Endometrial microvascular endothelial cells (primary cell): ENCODE measurements at regions not wholly inside any gene's neighbourhood (a gene's known extent, or its start where the extent isn't known, plus 50 kb on each side); places are given as distances from the start of the nearest gene placed in this dataset.
"Not testable (repeated sequence)": the region's sequence is repeated elsewhere in the genome, so short reads cannot be mapped to it uniquely, and the experiment has no call there.

Source experiments
- in situ Hi-C: cut with HindIII; loops from 2 replicates; pipeline ENCODE4 v1.10.0; 2017; ENCODE audit warnings: low sequenced_read_pairs, low pct_unique_long_range_greater_than_20kb; ENCODE audit errors: inconsistent ontology term

GRCh38 chr11:69869311-69869939 lies 50.2 kb upstream of the FGF3 start:
- in situ Hi-C loops = no loop called here

- in situ Hi-C loops = no loop called here
Measured at GRCh38 chr11:69870766-69871165, 51.5 kb upstream of the FGF3 start.

- in situ Hi-C loops = no loop called here
Measured at GRCh38 chr11:69873166-69874077, 54.2 kb upstream of the FGF3 start.

- in situ Hi-C loops = no loop called here
Measured at GRCh38 chr11:69874178-69874983, 55.2 kb upstream of the FGF3 start.

- in situ Hi-C loops = no loop called here
Measured at GRCh38 chr11:69874984-69875624, 55.9 kb upstream of the FGF3 start.

GRCh38 chr11:69876013-69876412 lies 56.8 kb upstream of the FGF3 start:
- in situ Hi-C loops = no loop called here

- in situ Hi-C loops = no loop called here
Measured at GRCh38 chr11:69877235-69877634, 58.0 kb upstream of the FGF3 start.

- in situ Hi-C loops = not testable (repeated sequence)
Measured at GRCh38 chr11:69877704-69878103, 58.5 kb upstream of the FGF3 start.

GRCh38 chr11:69878144-69878883 lies 59.1 kb upstream of the FGF3 start:
- in situ Hi-C loops = no loop called here

GRCh38 chr11:69878927-69879728 lies 59.9 kb upstream of the FGF3 start:
- in situ Hi-C loops = no loop called here

GRCh38 chr11:69879729-69880005 lies 60.5 kb upstream of the FGF3 start:
- in situ Hi-C loops = no loop called here

GRCh38 chr11:69880041-69880825 lies 61.0 kb upstream of the FGF3 start:
- in situ Hi-C loops = no loop called here

- in situ Hi-C loops = no loop called here
Measured at GRCh38 chr11:69880826-69881445, 61.7 kb upstream of the FGF3 start.

- in situ Hi-C loops = no loop called here
Measured at GRCh38 chr11:69881467-69882269, 62.5 kb upstream of the FGF3 start.

GRCh38 chr11:69882270-69882608 lies 63.0 kb upstream of the FGF3 start:
- in situ Hi-C loops = no loop called here
